Effector memory CD4-positive, alpha-beta T cell (primary cell): ENCODE measurements at regions not wholly inside any gene's neighbourhood (a gene's known extent, or its start where the extent isn't known, plus 50 kb on each side); places are given as distances from the start of the nearest gene placed in this dataset.

Experiments used
- DNase-seq, 3 donors: peaks; one replicate each; pipeline ENCODE4 v3.0.0-alpha.2; 2020
- H3K27ac ChIP-seq: 2 replicates; pipeline ENCODE4 v1.7.0; 2013; ENCODE audit warnings: mild to moderate bottlenecking, low read length, moderate library complexity; ENCODE audit not compliant: insufficient read depth, poor library complexity, severe bottlenecking
- H3K27me3 ChIP-seq: replicated peaks from 2 replicates; pipeline ENCODE4 v1.7.0; 2013; ENCODE audit warnings: mild to moderate bottlenecking, low read length; ENCODE audit not compliant: insufficient read depth, control insufficient read depth, poor library complexity, severe bottlenecking
- H3K36me3 ChIP-seq: 2 replicates; pipeline ENCODE4 v1.7.0; 2013; ENCODE audit warnings: mild to moderate bottlenecking, low read length, moderate library complexity; ENCODE audit not compliant: control insufficient read depth, insufficient read depth
- H3K4me1 ChIP-seq: 2 replicates; pipeline ENCODE4 v1.7.0; 2013; ENCODE audit warnings: low read length, mild to moderate bottlenecking; ENCODE audit not compliant: control insufficient read depth, insufficient read depth, poor library complexity, severe bottlenecking
- H3K4me3 ChIP-seq: 2 replicates; pipeline ENCODE4 v1.7.0; 2013; ENCODE audit warnings: low read length, low read depth, mild to moderate bottlenecking; ENCODE audit not compliant: insufficient read depth, poor library complexity, severe bottlenecking
- H3K9me3 ChIP-seq: 2 replicates; pipeline ENCODE4 v1.7.0; 2013; ENCODE audit warnings: mild to moderate bottlenecking, low read length, moderate library complexity; ENCODE audit not compliant: control insufficient read depth

GRCh38 chr3:152754303-152754702 is 80.6 kb upstream of the P2RY1 start:
- H3K4me1 ChIP-seq, result no peaks in the 10 kb centered on the region
- H3K27me3 ChIP-seq, result no peaks in the 10 kb centered on the region
- no peaks in the 10 kb centered on the region for H3K9me3 ChIP-seq
- H3K4me3 ChIP-seq, result no peak overlapping the region
- no peak for DNase-seq
- no peaks in the 10 kb centered on the region for H3K36me3 ChIP-seq
- H3K27ac ChIP-seq, result no peak overlapping the region

- DNase-seq, result no peak
- H3K9me3 ChIP-seq, result no peaks in the 10 kb centered on the region
- no peak overlapping the region for H3K27ac ChIP-seq
- no peaks in the 10 kb centered on the region for H3K36me3 ChIP-seq
- H3K4me3 ChIP-seq, result no peak overlapping the region
- no peaks in the 10 kb centered on the region for H3K27me3 ChIP-seq
- no peaks in the 10 kb centered on the region for H3K4me1 ChIP-seq
Measured at GRCh38 chr3:152756807-152757206, 78.1 kb upstream of the P2RY1 start.

- H3K4me3 ChIP-seq, result no peak overlapping the region
- no peaks in the 10 kb centered on the region for H3K27me3 ChIP-seq
- no peaks in the 10 kb centered on the region for H3K9me3 ChIP-seq
- no peaks in the 10 kb centered on the region for H3K36me3 ChIP-seq
- no peak for DNase-seq
- H3K4me1 ChIP-seq, result no peaks in the 10 kb centered on the region
- no peak overlapping the region for H3K27ac ChIP-seq
Measured at GRCh38 chr3:152760024-152760563, 74.8 kb upstream of the P2RY1 start.

- no peak for DNase-seq
- Histone ChIP-seq H3K9me3 (no peaks in the 10 kb centered on the region), H3K4me3 (no peak overlapping the region), H3K27ac (no peak overlapping the region), H3K4me1 (no peaks in the 10 kb centered on the region), H3K27me3 (no peaks in the 10 kb centered on the region), H3K36me3 (no peaks in the 10 kb centered on the region)
Measured at GRCh38 chr3:152760591-152760990, 74.3 kb upstream of the P2RY1 start.

- H3K9me3 ChIP-seq, result no peaks in the 10 kb centered on the region
- H3K36me3 ChIP-seq, result no peaks in the 10 kb centered on the region
- no peaks in the 10 kb centered on the region for H3K27me3 ChIP-seq
- H3K27ac ChIP-seq, result no peak overlapping the region
- DNase-seq, result no peak
- no peaks in the 10 kb centered on the region for H3K4me1 ChIP-seq
- no peak overlapping the region for H3K4me3 ChIP-seq
Measured at GRCh38 chr3:152768478-152768877, 66.5 kb upstream of the P2RY1 start.

DNA sequence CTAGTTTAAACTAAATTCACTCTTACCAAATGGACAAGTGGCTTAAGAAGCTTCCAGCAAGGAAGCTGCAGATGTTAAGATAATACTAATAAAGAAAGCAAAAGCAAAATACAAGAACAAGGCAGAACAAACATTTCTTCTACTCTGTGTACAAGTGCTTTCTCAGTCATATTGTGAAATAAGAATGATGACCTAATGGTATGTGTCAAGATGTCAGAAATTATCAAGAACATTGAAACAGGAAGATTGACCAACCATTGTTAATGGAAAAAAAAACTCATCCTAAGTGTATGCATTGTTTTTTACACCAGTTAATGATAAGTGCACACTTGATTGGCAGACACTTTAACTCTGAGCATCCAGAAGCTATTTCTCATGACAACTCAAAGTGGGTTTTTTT is 65.4 kb upstream of the P2RY1 start:
- H3K36me3 ChIP-seq, result no peaks in the 10 kb centered on the region
- H3K27ac ChIP-seq, result no peak overlapping the region
- no peaks in the 10 kb centered on the region for H3K27me3 ChIP-seq
- DNase-seq, result no peak
- no peaks in the 10 kb centered on the region for H3K4me1 ChIP-seq
- H3K9me3 ChIP-seq, result no peaks in the 10 kb centered on the region
- no peak overlapping the region for H3K4me3 ChIP-seq

- H3K9me3 ChIP-seq, result no peaks in the 10 kb centered on the region
- H3K4me1 ChIP-seq, result no peaks in the 10 kb centered on the region
- H3K36me3 ChIP-seq, result no peaks in the 10 kb centered on the region
- no peak overlapping the region for H3K4me3 ChIP-seq
- DNase-seq, result no peak
- no peaks in the 10 kb centered on the region for H3K27me3 ChIP-seq
- no peak overlapping the region for H3K27ac ChIP-seq
Measured at GRCh38 chr3:152770296-152770695, 64.6 kb upstream of the P2RY1 start.

DNA sequence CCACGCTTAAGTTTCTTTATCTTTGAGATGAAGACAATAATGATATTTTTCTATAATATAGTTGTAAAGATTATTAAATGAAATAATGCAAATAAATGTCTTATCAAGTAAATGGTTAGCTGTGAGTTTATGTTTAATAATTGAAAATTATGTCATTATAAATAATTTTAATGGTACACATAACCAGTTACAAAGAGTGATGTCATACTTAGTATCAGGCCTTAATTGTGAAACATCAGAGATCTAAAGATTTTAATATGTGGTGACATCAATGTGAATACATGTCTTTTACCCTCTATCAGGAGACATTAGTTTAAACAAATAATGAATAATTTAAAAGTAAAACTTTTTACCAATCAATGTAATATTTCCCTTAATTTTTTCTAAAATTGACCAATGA is 63.8 kb upstream of the P2RY1 start:
- H3K36me3 ChIP-seq, result no peaks in the 10 kb centered on the region
- H3K9me3 ChIP-seq, result no peaks in the 10 kb centered on the region
- no peak for DNase-seq
- no peaks in the 10 kb centered on the region for H3K4me1 ChIP-seq
- H3K27ac ChIP-seq, result no peak overlapping the region
- no peaks in the 10 kb centered on the region for H3K27me3 ChIP-seq
- no peak overlapping the region for H3K4me3 ChIP-seq

GRCh38 chr3:152772674-152773225 is 62.2 kb upstream of the P2RY1 start:
- Histone ChIP-seq H3K27ac (no peak overlapping the region), H3K4me3 (no peak overlapping the region), H3K4me1 (no peaks in the 10 kb centered on the region), H3K27me3 (no peaks in the 10 kb centered on the region), H3K36me3 (no peaks in the 10 kb centered on the region), H3K9me3 (no peaks in the 10 kb centered on the region)
- no peak for DNase-seq

DNA sequence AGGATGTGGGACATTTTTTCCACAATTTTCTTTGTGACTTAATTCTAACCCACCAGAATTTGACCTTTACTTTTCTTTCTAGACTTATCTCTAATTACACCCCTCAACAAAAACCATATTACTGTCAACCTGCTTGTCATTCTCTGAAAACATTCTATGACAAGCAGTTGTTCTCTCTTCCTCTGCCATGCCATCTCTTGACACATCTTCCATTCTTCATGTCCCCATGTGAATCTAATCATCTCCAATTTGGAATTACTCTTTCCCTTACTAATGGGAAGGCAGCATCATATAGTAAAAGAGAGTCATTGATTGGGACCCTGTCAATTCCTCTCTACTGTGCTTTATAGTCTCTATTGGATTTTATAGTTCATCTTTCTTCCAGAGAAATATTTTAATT is 61.3 kb upstream of the P2RY1 start:
- no peaks in the 10 kb centered on the region for H3K9me3 ChIP-seq
- no peak overlapping the region for H3K27ac ChIP-seq
- no peak for DNase-seq
- no peaks in the 10 kb centered on the region for H3K36me3 ChIP-seq
- H3K27me3 ChIP-seq, result no peaks in the 10 kb centered on the region
- no peak overlapping the region for H3K4me3 ChIP-seq
- no peaks in the 10 kb centered on the region for H3K4me1 ChIP-seq
